ENCODE measurements at regions not wholly inside any gene's neighbourhood (a gene's known extent, or its start where the extent isn't known, plus 50 kb on each side); places are given as distances from the start of the nearest gene placed in this dataset.

DNA sequence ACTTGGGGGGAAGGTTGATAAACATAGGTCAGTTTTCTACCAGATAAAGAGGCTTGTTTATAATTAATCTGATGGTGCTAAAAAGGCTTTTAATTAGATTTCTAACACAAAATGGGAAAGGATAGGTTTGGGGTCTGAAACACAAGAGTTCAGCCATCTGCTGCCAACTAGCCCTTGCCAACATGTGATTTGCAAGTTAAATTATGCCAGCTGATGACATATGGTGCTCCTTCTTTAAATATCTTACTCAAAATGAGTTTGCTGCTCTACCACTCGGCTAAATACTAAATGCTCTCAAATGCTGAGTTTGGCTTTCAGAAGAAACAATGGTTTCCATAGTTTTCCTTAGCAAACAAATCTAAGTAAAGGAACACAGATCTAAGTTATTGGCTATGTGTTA is 557.8 kb upstream of the CCDC54 start:
- H3K4me3 ChIP-seq (ENCODE audit: control insufficient read depth in 1 of 7, extremely low read depth in 1 of 7, insufficient read depth in 4 of 7, low read depth in 2 of 7, low read length in 6 of 7): no peak overlapping the region
- H3K9me3 ChIP-seq (ENCODE audit: control extremely low read depth in 1 of 5, control insufficient read depth in 4 of 5, insufficient read depth in 2 of 5, low read depth in 1 of 5, low read length in 4 of 5): no peaks in the 10 kb centered on the region
- DNase-seq: no peak
- no peaks in the 10 kb centered on the region for H3K36me3 ChIP-seq (ENCODE audit: control insufficient read depth in 4 of 4, insufficient read depth in 4 of 4, low read length in 3 of 4)
- no peaks in the 10 kb centered on the region for H3K4me1 ChIP-seq (ENCODE audit: control extremely low read depth in 1 of 4, control insufficient read depth in 4 of 4, insufficient read depth in 4 of 4, low read length in 3 of 4)
- H3K27ac ChIP-seq (ENCODE audit: insufficient read depth in 1 of 2, low read depth in 1 of 2, low read length in 2 of 2, poor library complexity in 1 of 2, severe bottlenecking in 2 of 2): no peak overlapping the region
- ChIA-PET CTCF (no interaction called here), POLR2A (no interaction called here)
- no CpG with 5 or more reads among the region's 1 CpG for WGBS (ENCODE audit: insufficient coverage)
- H3K27me3 ChIP-seq (replicated peaks in 2 of 5; ENCODE audit: control insufficient read depth in 4 of 5, insufficient read depth in 5 of 5, low read length in 4 of 5): no peaks in the 10 kb centered on the region

GRCh38 chr3:106820726-106821362 is 556.4 kb upstream of the CCDC54 start:
- Histone ChIP-seq H3K9me3 (ENCODE audit: control extremely low read depth in 1 of 5, control insufficient read depth in 4 of 5, insufficient read depth in 2 of 5, low read depth in 1 of 5, low read length in 4 of 5) (no peaks in the 10 kb centered on the region), H3K27ac (ENCODE audit: insufficient read depth in 1 of 2, low read depth in 1 of 2, low read length in 2 of 2, poor library complexity in 1 of 2, severe bottlenecking in 2 of 2) (no peak overlapping the region), H3K36me3 (ENCODE audit: control insufficient read depth in 4 of 4, insufficient read depth in 4 of 4, low read length in 3 of 4) (no peaks in the 10 kb centered on the region), H3K4me3 (ENCODE audit: control insufficient read depth in 1 of 7, extremely low read depth in 1 of 7, insufficient read depth in 4 of 7, low read depth in 2 of 7, low read length in 6 of 7) (no peak overlapping the region), H3K27me3 (replicated peaks in 2 of 5; ENCODE audit: control insufficient read depth in 4 of 5, insufficient read depth in 5 of 5, low read length in 4 of 5) (no peaks in the 10 kb centered on the region), H3K4me1 (ENCODE audit: control extremely low read depth in 1 of 4, control insufficient read depth in 4 of 4, insufficient read depth in 4 of 4, low read length in 3 of 4) (no peaks in the 10 kb centered on the region)
- DNase-seq: no peak
- CTCF ChIA-PET: no interaction called here
- POLR2A ChIA-PET: no interaction called here
- over 99% methylated on average over 17 of the region's 19 CpGs for WGBS (ENCODE audit: insufficient coverage)

DNA sequence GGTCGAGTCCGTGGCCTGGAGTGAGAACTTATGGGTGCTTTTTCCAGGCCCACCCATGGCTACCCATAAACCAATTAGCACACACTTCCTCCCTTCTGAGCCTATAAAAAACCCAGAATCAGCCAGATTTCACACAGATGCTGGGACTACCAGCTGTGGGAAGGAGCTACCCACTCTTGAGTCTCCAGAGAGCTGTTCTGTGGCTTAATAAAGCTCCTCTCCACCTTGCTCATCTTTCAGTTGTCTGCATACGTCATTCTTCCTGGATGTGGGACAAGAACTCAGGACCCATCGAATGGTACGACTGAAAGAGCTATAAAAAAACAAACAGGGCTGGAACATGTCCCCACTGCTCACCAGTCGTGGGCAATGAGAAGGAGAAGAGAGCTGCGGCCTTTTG is 555.4 kb upstream of the CCDC54 start:
- Histone ChIP-seq H3K9me3 (ENCODE audit: control extremely low read depth in 1 of 5, control insufficient read depth in 4 of 5, insufficient read depth in 2 of 5, low read depth in 1 of 5, low read length in 4 of 5) (no peaks in the 10 kb centered on the region), H3K4me3 (ENCODE audit: control insufficient read depth in 1 of 7, extremely low read depth in 1 of 7, insufficient read depth in 4 of 7, low read depth in 2 of 7, low read length in 6 of 7) (no peak overlapping the region), H3K27me3 (replicated peaks in 2 of 5; ENCODE audit: control insufficient read depth in 4 of 5, insufficient read depth in 5 of 5, low read length in 4 of 5) (no peaks in the 10 kb centered on the region), H3K4me1 (ENCODE audit: control extremely low read depth in 1 of 4, control insufficient read depth in 4 of 4, insufficient read depth in 4 of 4, low read length in 3 of 4) (peaks cover 0 to 7% (median 2%) of the 10 kb centered on the region in 4 experiments), H3K27ac (ENCODE audit: insufficient read depth in 1 of 2, low read depth in 1 of 2, low read length in 2 of 2, poor library complexity in 1 of 2, severe bottlenecking in 2 of 2) (no peak overlapping the region), H3K36me3 (ENCODE audit: control insufficient read depth in 4 of 4, insufficient read depth in 4 of 4, low read length in 3 of 4) (no peaks in the 10 kb centered on the region)
- WGBS (ENCODE audit: insufficient coverage): 98% methylated on average over 7 of the region's 7 CpGs
- CTCF ChIA-PET: interaction anchor here (1.1 to 1.3 kb wide), 3 partner anchors 239 to 296 kb away, joined by 3 to 5 read pairs (median 5); no protein-coding TSS in a partner anchor
- DNase-seq: no peak
- POLR2A ChIA-PET: no interaction called here

DNA sequence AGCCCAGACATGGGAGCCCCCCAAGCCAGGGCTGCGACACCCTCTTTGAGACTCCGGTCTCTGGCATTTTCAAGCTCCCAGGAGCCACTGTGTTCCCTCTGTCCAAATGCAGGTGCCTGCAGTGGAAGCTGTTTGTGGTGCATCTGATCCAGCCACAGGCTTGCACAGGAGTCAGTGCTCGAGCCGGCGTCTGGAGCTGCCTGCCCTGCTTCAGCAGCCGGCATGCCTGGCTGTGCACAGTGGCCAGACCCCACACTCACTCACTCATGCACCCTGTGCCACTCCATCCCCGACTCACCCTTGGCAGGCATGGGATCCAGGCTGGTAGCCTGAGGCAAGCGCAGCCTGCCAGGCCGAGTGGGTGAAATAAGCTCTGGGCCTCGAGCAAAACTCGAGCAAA is 555.0 kb upstream of the CCDC54 start:
- no peaks in the 10 kb centered on the region for H3K9me3 ChIP-seq (ENCODE audit: control extremely low read depth in 1 of 5, control insufficient read depth in 4 of 5, insufficient read depth in 2 of 5, low read depth in 1 of 5, low read length in 4 of 5)
- H3K27ac ChIP-seq (ENCODE audit: insufficient read depth in 1 of 2, low read depth in 1 of 2, low read length in 2 of 2, poor library complexity in 1 of 2, severe bottlenecking in 2 of 2): no peak overlapping the region
- H3K36me3 ChIP-seq (ENCODE audit: control insufficient read depth in 4 of 4, insufficient read depth in 4 of 4, low read length in 3 of 4): no peaks in the 10 kb centered on the region
- DNase-seq: no peak
- ChIA-PET POLR2A (no interaction called here), CTCF (interaction anchor here (1.1 to 1.3 kb wide), 3 partner anchors 239 to 296 kb away, joined by 3 to 5 read pairs (median 5); no protein-coding TSS in a partner anchor)
- H3K27me3 ChIP-seq (replicated peaks in 2 of 5; ENCODE audit: control insufficient read depth in 4 of 5, insufficient read depth in 5 of 5, low read length in 4 of 5): no peaks in the 10 kb centered on the region
- no peak overlapping the region for H3K4me3 ChIP-seq (ENCODE audit: control insufficient read depth in 1 of 7, extremely low read depth in 1 of 7, insufficient read depth in 4 of 7, low read depth in 2 of 7, low read length in 6 of 7)
- WGBS (ENCODE audit: insufficient coverage): 99% methylated on average over 9 of the region's 11 CpGs
- H3K4me1 ChIP-seq (ENCODE audit: control extremely low read depth in 1 of 4, control insufficient read depth in 4 of 4, insufficient read depth in 4 of 4, low read length in 3 of 4): peaks cover 0 to 11% (median 2%) of the 10 kb centered on the region in 4 experiments

- H3K36me3 ChIP-seq (ENCODE audit: control insufficient read depth in 4 of 4, insufficient read depth in 4 of 4, low read length in 3 of 4): no peaks in the 10 kb centered on the region
- no peak overlapping the region for H3K4me3 ChIP-seq (ENCODE audit: control insufficient read depth in 1 of 7, extremely low read depth in 1 of 7, insufficient read depth in 4 of 7, low read depth in 2 of 7, low read length in 6 of 7)
- ChIA-PET POLR2A (no interaction called here), CTCF (interaction anchor here (1.1 to 1.6 kb wide), 2 partner anchors 12 to 241 kb away, joined by 4 to 7 read pairs; no protein-coding TSS in a partner anchor)
- 90% methylated on average over 2 of the region's 3 CpGs for WGBS (ENCODE audit: insufficient coverage)
- peaks cover 0 to 14% (median 5%) of the 10 kb centered on the region in 4 experiments for H3K4me1 ChIP-seq (ENCODE audit: control extremely low read depth in 1 of 4, control insufficient read depth in 4 of 4, insufficient read depth in 4 of 4, low read length in 3 of 4)
- H3K27me3 ChIP-seq (replicated peaks in 2 of 5; ENCODE audit: control insufficient read depth in 4 of 5, insufficient read depth in 5 of 5, low read length in 4 of 5): no peaks in the 10 kb centered on the region
- H3K9me3 ChIP-seq (ENCODE audit: control extremely low read depth in 1 of 5, control insufficient read depth in 4 of 5, insufficient read depth in 2 of 5, low read depth in 1 of 5, low read length in 4 of 5): no peaks in the 10 kb centered on the region
- no peak overlapping the region for H3K27ac ChIP-seq (ENCODE audit: insufficient read depth in 1 of 2, low read depth in 1 of 2, low read length in 2 of 2, poor library complexity in 1 of 2, severe bottlenecking in 2 of 2)
- DNase-seq: no peak
Measured at GRCh38 chr3:106823701-106824100, 553.5 kb upstream of the CCDC54 start.

DNA sequence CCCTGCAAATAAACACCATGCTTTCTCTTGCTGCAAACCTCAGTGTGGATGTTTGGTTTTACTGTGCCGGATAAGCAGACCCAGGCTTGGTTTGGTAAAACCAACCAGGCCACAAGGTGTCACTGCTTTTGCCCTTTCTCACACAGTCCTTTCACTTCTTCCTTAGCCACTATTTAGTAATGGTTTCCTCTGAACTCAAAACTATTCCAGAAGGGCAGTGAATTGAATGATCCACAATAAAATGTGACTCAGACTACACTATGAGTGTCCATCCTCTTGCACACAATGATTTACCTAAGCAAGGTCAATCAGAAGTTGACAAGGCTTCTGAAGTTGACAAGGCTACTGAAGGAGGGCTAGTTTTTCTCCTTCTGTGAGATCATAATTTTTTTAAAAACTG is 552.4 kb upstream of the CCDC54 start:
- POLR2A ChIA-PET: no interaction called here
- H3K27me3 ChIP-seq (replicated peaks in 2 of 5; ENCODE audit: control insufficient read depth in 4 of 5, insufficient read depth in 5 of 5, low read length in 4 of 5): no peaks in the 10 kb centered on the region
- no peak overlapping the region for H3K27ac ChIP-seq (ENCODE audit: insufficient read depth in 1 of 2, low read depth in 1 of 2, low read length in 2 of 2, poor library complexity in 1 of 2, severe bottlenecking in 2 of 2)
- H3K9me3 ChIP-seq (ENCODE audit: control extremely low read depth in 1 of 5, control insufficient read depth in 4 of 5, insufficient read depth in 2 of 5, low read depth in 1 of 5, low read length in 4 of 5): no peaks in the 10 kb centered on the region
- CTCF ChIA-PET: interaction anchor here (1.1 to 1.7 kb wide), 4 partner anchors 8 to 239 kb away, joined by 4 to 7 read pairs (median 4); no protein-coding TSS in a partner anchor
- 40% methylated on average over 1 of the region's 1 CpG for WGBS (ENCODE audit: insufficient coverage)
- H3K36me3 ChIP-seq (ENCODE audit: control insufficient read depth in 4 of 4, insufficient read depth in 4 of 4, low read length in 3 of 4): no peaks in the 10 kb centered on the region
- no peak overlapping the region for H3K4me3 ChIP-seq (ENCODE audit: control insufficient read depth in 1 of 7, extremely low read depth in 1 of 7, insufficient read depth in 4 of 7, low read depth in 2 of 7, low read length in 6 of 7)
- peaks cover 0 to 14% (median 5%) of the 10 kb centered on the region in 4 experiments for H3K4me1 ChIP-seq (ENCODE audit: control extremely low read depth in 1 of 4, control insufficient read depth in 4 of 4, insufficient read depth in 4 of 4, low read length in 3 of 4)
- DNase-seq: peak; percentile 45 to 65 (median 57)

DNA sequence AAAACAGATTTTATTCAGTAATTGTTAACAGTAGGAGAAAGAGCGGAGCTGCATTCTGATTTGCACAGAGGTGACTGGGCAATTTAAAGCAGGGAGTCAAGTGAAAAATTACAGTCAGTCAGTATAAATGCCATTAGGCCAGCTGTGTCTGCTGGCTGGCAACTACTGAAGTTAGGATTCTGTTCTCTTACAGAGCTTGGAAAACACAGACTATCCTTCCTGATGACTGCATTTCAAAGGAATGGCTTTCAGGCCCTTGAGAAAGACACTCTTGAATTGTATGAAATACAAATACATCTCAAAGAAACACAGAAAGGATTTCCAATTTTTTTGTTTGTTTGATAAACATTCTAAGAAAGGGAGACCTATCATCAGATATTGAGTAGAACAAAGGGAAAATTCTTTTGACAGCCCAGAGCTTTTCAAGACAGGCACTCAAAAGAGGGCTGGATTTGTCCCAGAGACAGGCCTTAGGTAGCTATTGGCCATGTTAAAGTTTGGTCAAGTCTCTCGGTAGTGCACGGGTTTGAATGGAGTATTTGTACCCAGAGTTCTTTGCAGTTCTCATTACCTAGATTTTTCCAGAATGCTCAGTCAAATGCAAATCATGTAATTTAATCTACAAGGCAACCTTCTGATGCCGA is 551.2 kb upstream of the CCDC54 start:
- H3K4me1 ChIP-seq (ENCODE audit: control extremely low read depth in 1 of 4, control insufficient read depth in 4 of 4, insufficient read depth in 4 of 4, low read length in 3 of 4): peaks cover 0 to 14% (median 5%) of the 10 kb centered on the region in 4 experiments
- H3K9me3 ChIP-seq (ENCODE audit: control extremely low read depth in 1 of 5, control insufficient read depth in 4 of 5, insufficient read depth in 2 of 5, low read depth in 1 of 5, low read length in 4 of 5): no peaks in the 10 kb centered on the region
- no peak for DNase-seq
- H3K4me3 ChIP-seq (ENCODE audit: control insufficient read depth in 1 of 7, extremely low read depth in 1 of 7, insufficient read depth in 4 of 7, low read depth in 2 of 7, low read length in 6 of 7): no peak overlapping the region
- WGBS (ENCODE audit: insufficient coverage): 100% methylated on average over 4 of the region's 4 CpGs
- H3K27ac ChIP-seq (ENCODE audit: insufficient read depth in 1 of 2, low read depth in 1 of 2, low read length in 2 of 2, poor library complexity in 1 of 2, severe bottlenecking in 2 of 2): no peak overlapping the region
- H3K36me3 ChIP-seq (ENCODE audit: control insufficient read depth in 4 of 4, insufficient read depth in 4 of 4, low read length in 3 of 4): no peaks in the 10 kb centered on the region
- ChIA-PET POLR2A (no interaction called here), CTCF (interaction anchor here (0.9 to 1.8 kb wide), 3 partner anchors 9 to 292 kb away, joined by 3 to 6 read pairs (median 5); no protein-coding TSS in a partner anchor)
- no peaks in the 10 kb centered on the region for H3K27me3 ChIP-seq (replicated peaks in 2 of 5; ENCODE audit: control insufficient read depth in 4 of 5, insufficient read depth in 5 of 5, low read length in 4 of 5)

Measured in common myeloid progenitor, CD34-positive (primary cell).